ENCODE measurements at regions not wholly inside any gene's neighbourhood (a gene's known extent, or its start where the extent isn't known, plus 50 kb on each side); places are given as distances from the start of the nearest gene placed in this dataset.

GRCh38 chr14:83006121-83006670, 1472.5 kb upstream of the SEL1L start:
- TF ChIP-seq, protein P1, sequence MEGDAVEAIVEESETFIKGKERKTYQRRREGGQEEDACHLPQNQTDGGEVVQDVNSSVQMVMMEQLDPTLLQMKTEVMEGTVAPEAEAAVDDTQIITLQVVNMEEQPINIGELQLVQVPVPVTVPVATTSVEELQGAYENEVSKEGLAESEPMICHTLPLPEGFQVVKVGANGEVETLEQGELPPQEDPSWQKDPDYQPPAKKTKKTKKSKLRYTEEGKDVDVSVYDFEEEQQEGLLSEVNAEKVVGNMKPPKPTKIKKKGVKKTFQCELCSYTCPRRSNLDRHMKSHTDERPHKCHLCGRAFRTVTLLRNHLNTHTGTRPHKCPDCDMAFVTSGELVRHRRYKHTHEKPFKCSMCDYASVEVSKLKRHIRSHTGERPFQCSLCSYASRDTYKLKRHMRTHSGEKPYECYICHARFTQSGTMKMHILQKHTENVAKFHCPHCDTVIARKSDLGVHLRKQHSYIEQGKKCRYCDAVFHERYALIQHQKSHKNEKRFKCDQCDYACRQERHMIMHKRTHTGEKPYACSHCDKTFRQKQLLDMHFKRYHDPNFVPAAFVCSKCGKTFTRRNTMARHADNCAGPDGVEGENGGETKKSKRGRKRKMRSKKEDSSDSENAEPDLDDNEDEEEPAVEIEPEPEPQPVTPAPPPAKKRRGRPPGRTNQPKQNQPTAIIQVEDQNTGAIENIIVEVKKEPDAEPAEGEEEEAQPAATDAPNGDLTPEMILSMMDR (IDR thresholded peaks at IDR 0.05): no peak
- TF ChIP-seq POLR2A (IDR thresholded peaks at IDR 0.05) (no peak), POLR2AphosphoS5 (IDR thresholded peaks at IDR 0.05) (no peak), EP300 (IDR thresholded peaks at IDR 0.05; ENCODE audit: low read depth) (no peak)

Measured in transverse colon (tissue), 4 donors.